ENCODE measurements at regions not wholly inside any gene's neighbourhood (a gene's known extent, or its start where the extent isn't known, plus 50 kb on each side); places are given as distances from the start of the nearest gene placed in this dataset.

- Histone ChIP-seq H2AFZ (ENCODE audit: low read depth, low read length, poor library complexity, severe bottlenecking) (no peak overlapping the region), H3K4me1 (ENCODE audit: control insufficient read depth in 1 of 2, insufficient read depth in 2 of 2, low read length in 2 of 2) (no peaks in the 10 kb centered on the region), H3K27me3 (ENCODE audit: insufficient read depth, low read length) (no peaks in the 10 kb centered on the region), H3K4me3 (replicated peaks in 1 of 2; ENCODE audit: low read depth in 1 of 2, low read length in 2 of 2) (no peak overlapping the region), H3K36me3 (ENCODE audit: control insufficient read depth in 1 of 2, insufficient read depth in 2 of 2, low read length in 2 of 2) (no peaks in the 10 kb centered on the region), H3K4me2 (ENCODE audit: low read length) (no peak overlapping the region), H3K9me2 (ENCODE audit: insufficient read depth) (no peaks in the 10 kb centered on the region), H4K20me1 (ENCODE audit: insufficient read depth) (no peaks in the 10 kb centered on the region), H3K79me2 (ENCODE audit: insufficient read depth, low read length) (no peaks in the 10 kb centered on the region), H3K27ac (ENCODE audit: low read depth, low read length) (no peak overlapping the region), H3K9ac (ENCODE audit: low read length) (no peak overlapping the region), H3K9me3 (ENCODE audit: control insufficient read depth in 1 of 2, insufficient read depth in 1 of 2, low read depth in 1 of 2, low read length in 2 of 2) (no peaks in the 10 kb centered on the region)
- ChIA-PET CTCF (no interaction called here), POLR2A (no interaction called here), RAD21 (ENCODE audit: low non-redundant PET in 1 of 2, low total read pairs in 2 of 2, uncharacterized antibody in 2 of 2, unreplicated experiment in 2 of 2) (no interaction called here)
- no TSS peak for BruUV-seq (replicated peaks)
- ATAC-seq, result no peak
- DNase-seq (ENCODE audit: low read depth, low spot score), result no peak
- TF ChIP-seq MAX (IDR thresholded peaks at IDR 0.05), result no peak
- no peak for TF ChIP-seq TCF7L2 (IDR thresholded peaks at IDR 0.05; ENCODE audit: borderline replicate concordance, extremely low read depth, insufficient read depth, insufficient read length)
- TF ChIP-seq SRF (IDR thresholded peaks at IDR 0.05; ENCODE audit: low read depth), result no peak
- TF ChIP-seq FOSL1 (IDR thresholded peaks at IDR 0.05; ENCODE audit: low read depth), result no peak
- TF ChIP-seq CTCF (IDR thresholded peaks at IDR 0.05 in 2 of 3, conservative IDR thresholded peaks at IDR 0.05 in 1 of 3; ENCODE audit: borderline replicate concordance in 1 of 3, insufficient read depth in 1 of 3, low read depth in 2 of 3, low read length in 2 of 3), result no peak
- TF ChIP-seq JUND (IDR thresholded peaks at IDR 0.05), result no peak
- no peak for TF ChIP-seq ZNF274 (IDR thresholded peaks at IDR 0.05; ENCODE audit: low read depth, low read length)
- TF ChIP-seq POLR2A (IDR thresholded peaks at IDR 0.05; ENCODE audit: borderline replicate concordance, extremely low read depth, insufficient read depth, insufficient read length), result no peak
- TF ChIP-seq RAD21 (IDR thresholded peaks at IDR 0.05; ENCODE audit: low read depth), result no peak
- no peak for TF ChIP-seq ZFX (IDR thresholded peaks at IDR 0.05)
- no peak for TF ChIP-seq EGR1 (IDR thresholded peaks at IDR 0.05; ENCODE audit: low read depth)
- no peak for TF ChIP-seq EZH2phosphoT487 (IDR thresholded peaks at IDR 0.05; ENCODE audit: borderline replicate concordance)
- TF ChIP-seq ZBTB33 (IDR thresholded peaks at IDR 0.05; ENCODE audit: extremely low read depth, insufficient replicate concordance, low read length), result no peak
- TF ChIP-seq SP1 (IDR thresholded peaks at IDR 0.05; ENCODE audit: low read depth), result no peak
- no peak for TF ChIP-seq SIN3A (IDR thresholded peaks at IDR 0.05; ENCODE audit: low read depth)
- no peak for TF ChIP-seq YY1 (IDR thresholded peaks at IDR 0.05; ENCODE audit: extremely low read depth, insufficient replicate concordance, low read depth, low read length)
- intact Hi-C loops (cut with micrococcal nuclease), result no loop called here
Observed at GRCh38 chr7:114806590-114807162, 115.2 kb upstream of the MDFIC start.

All from HCT116 (cell line).